ENCODE measurements at regions not wholly inside any gene's neighbourhood (a gene's known extent, or its start where the extent isn't known, plus 50 kb on each side); places are given as distances from the start of the nearest gene placed in this dataset.

GRCh38 chr10:100658269-100658668 lies 87.1 kb upstream of the PAX2 start:
- TF ChIP-seq POLR2A (IDR thresholded peaks at IDR 0.05; ENCODE audit: low read length) = no peak
- TF ChIP-seq GATA1 (IDR thresholded peaks at IDR 0.05; ENCODE audit: low read depth, low read length) = no peak

All from erythroblast (primary cell).